GM23248 (cell line): ENCODE measurements at regions not wholly inside any gene's neighbourhood (a gene's known extent, or its start where the extent isn't known, plus 50 kb on each side); places are given as distances from the start of the nearest gene placed in this dataset.

Source experiments
- DNase-seq: peaks from one replicate; pipeline ENCODE4 v3.0.0-alpha.2; 2015
- H2AFZ ChIP-seq: fragments of 200-600 bp; sonication (generic); 2 replicates; pipeline ENCODE4 v1.6.1; 2016; ENCODE audit warnings: antibody characterized with exemption
- H3F3A ChIP-seq: fragments of 200-600 bp; sonication (generic); 2 replicates; pipeline ENCODE4 v1.6.1; 2016; ENCODE audit warnings: mild to moderate bottlenecking, antibody characterized with exemption, mixed run types; ENCODE audit not compliant: insufficient read depth
- H3K27ac ChIP-seq: fragments of 200-600 bp; sonication (generic); 2 replicates; pipeline ENCODE4 v1.5.1; 2016; ENCODE audit warnings: mild to moderate bottlenecking
- H3K27me3 ChIP-seq: fragments of 200-600 bp; sonication (generic); replicated peaks from 2 replicates; pipeline ENCODE4 v1.6.1; 2016; ENCODE audit warnings: mild to moderate bottlenecking; ENCODE audit not compliant: insufficient read depth
- H3K36me3 ChIP-seq: fragments of 200-600 bp; sonication (generic); 2 replicates; pipeline ENCODE4 v1.6.1; 2016; ENCODE audit warnings: low read depth, mild to moderate bottlenecking
- H3K4me1 ChIP-seq: fragments of 200-600 bp; sonication (generic); 2 replicates; pipeline ENCODE4 v1.6.1; 2016; ENCODE audit warnings: mild to moderate bottlenecking; ENCODE audit not compliant: insufficient read depth
- H3K4me2 ChIP-seq: fragments of 200-600 bp; sonication (generic); one replicate; pipeline ENCODE4 v1.6.1; 2016; ENCODE audit warnings: mild to moderate bottlenecking; ENCODE audit not compliant: unreplicated experiment
- H3K4me3 ChIP-seq: fragments of 200-600 bp; sonication (generic); 2 replicates; pipeline ENCODE4 v1.5.1; 2016; ENCODE audit warnings: mild to moderate bottlenecking
- H3K79me2 ChIP-seq: fragments of 200-600 bp; sonication (generic); 2 replicates; pipeline ENCODE4 v1.6.1; 2016; ENCODE audit warnings: mild to moderate bottlenecking; ENCODE audit not compliant: insufficient read depth
- H3K9ac ChIP-seq: fragments of 200-600 bp; sonication (generic); 2 replicates; pipeline ENCODE4 v1.6.1; 2016; ENCODE audit warnings: mild to moderate bottlenecking
- H3K9me2 ChIP-seq: fragments of 200-600 bp; sonication (generic); 2 replicates; pipeline ENCODE4 v1.6.1; 2016; ENCODE audit warnings: mixed run types, mild to moderate bottlenecking, moderate library complexity; ENCODE audit not compliant: insufficient read depth
- H3K9me3 ChIP-seq: fragments of 200-600 bp; sonication (generic); one replicate; pipeline ENCODE4 v1.6.1; 2017; ENCODE audit warnings: low read depth
- H4K20me1 ChIP-seq: fragments of 200-600 bp; sonication (generic); 2 replicates; pipeline ENCODE4 v1.6.0; 2016; ENCODE audit not compliant: insufficient read depth
- EZH2 ChIP-seq: fragments of 200-600 bp; sonication (generic); IDR thresholded peaks from 2 replicates; pipeline ENCODE4 v1.6.1; 2018; ENCODE audit warnings: antibody characterized with exemption, mild to moderate bottlenecking; ENCODE audit not compliant: insufficient read depth, poor library complexity, severe bottlenecking
- EZH2phosphoT487 ChIP-seq: fragments of 200-600 bp; sonication (generic); IDR thresholded peaks from 2 replicates; pipeline ENCODE4 v1.6.1; 2018; ENCODE audit warnings: antibody characterized with exemption, moderate library complexity, mild to moderate bottlenecking, low read depth; ENCODE audit not compliant: insufficient read depth
- WGBS, 2 experiments: methylation state at CpG; one replicate each; pipeline ENCODE4 v1.1.6; 2015 to 2017; ENCODE audit warnings: low lambda C conversion rate in 2 of 2, low coverage in 1 of 2; ENCODE audit errors: missing lambda C conversion rate in 2 of 2; 5-methylcytosine and 5-hydroxymethylcytosine counted together
- in situ Hi-C: fragments of 300-500 bp; cut with MboI; formaldehyde crosslinking; loops from 2 replicates; pipeline ENCODE4 v1.15.0; 2020

DNA sequence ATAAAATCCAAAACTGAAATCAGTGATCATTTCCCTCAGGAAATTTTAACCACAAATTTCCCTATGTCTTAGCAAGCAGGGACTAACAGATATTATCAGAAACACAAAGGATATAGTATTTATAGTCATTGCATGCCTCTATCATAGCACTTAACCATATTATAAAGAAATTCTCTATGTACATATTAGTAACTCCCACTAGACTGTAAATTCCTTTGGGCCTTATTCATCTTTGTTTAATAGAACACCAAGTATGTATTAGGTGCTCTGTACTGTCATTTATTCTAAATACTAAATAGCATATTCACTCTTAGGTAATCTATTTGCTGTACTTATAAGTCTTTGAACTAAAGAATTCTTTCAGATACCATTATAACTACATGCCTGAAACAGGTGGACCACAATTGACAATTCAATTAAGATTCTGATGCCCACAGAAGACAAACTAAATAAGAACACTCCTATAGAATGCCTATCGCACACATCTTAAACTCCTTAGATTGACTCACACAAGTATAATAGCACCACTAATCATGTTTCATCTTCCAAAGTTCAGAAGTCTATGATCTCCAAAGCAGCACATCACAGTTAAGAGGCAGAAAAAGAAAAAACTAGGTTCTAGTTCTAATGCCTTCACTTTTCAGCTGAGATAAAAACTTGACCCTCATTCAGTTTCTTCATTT lies 134.1 kb downstream of the FSCB start:
- Histone ChIP-seq H3K4me1 (no peaks in the 10 kb centered on the region), H4K20me1 (no peaks in the 10 kb centered on the region), H3K27me3 (no peaks in the 10 kb centered on the region), H2AFZ (no peak overlapping the region), H3K9ac (no peak overlapping the region), H3K4me3 (no peak overlapping the region), H3K9me2 (no peaks in the 10 kb centered on the region), H3K4me2 (no peak overlapping the region), H3K36me3 (no peaks in the 10 kb centered on the region), H3K27ac (no peak overlapping the region), H3F3A (no peaks in the 10 kb centered on the region), H3K9me3 (no peaks in the 10 kb centered on the region), H3K79me2 (no peaks in the 10 kb centered on the region)
- TF ChIP-seq EZH2 (no peak), EZH2phosphoT487 (no peak)
- WGBS, 2 experiments, result 68 to 71% methylated on average over 1 of the region's 1 CpG
- in situ Hi-C loops, result no loop called here
- DNase-seq, result no peak

GRCh38 chr14:44372231-44372630 lies 134.9 kb downstream of the FSCB start:
- Histone ChIP-seq H3K9me2 (no peaks in the 10 kb centered on the region), H3K27ac (no peak overlapping the region), H3K4me3 (no peak overlapping the region), H3K36me3 (no peaks in the 10 kb centered on the region), H3K4me1 (no peaks in the 10 kb centered on the region), H3F3A (no peaks in the 10 kb centered on the region), H3K9ac (no peak overlapping the region), H3K27me3 (no peaks in the 10 kb centered on the region), H3K4me2 (no peak overlapping the region), H3K9me3 (no peaks in the 10 kb centered on the region), H3K79me2 (no peaks in the 10 kb centered on the region), H4K20me1 (no peaks in the 10 kb centered on the region), H2AFZ (no peak overlapping the region)
- TF ChIP-seq EZH2 (no peak), EZH2phosphoT487 (no peak)
- no peak for DNase-seq
- in situ Hi-C loops, result no loop called here

DNA sequence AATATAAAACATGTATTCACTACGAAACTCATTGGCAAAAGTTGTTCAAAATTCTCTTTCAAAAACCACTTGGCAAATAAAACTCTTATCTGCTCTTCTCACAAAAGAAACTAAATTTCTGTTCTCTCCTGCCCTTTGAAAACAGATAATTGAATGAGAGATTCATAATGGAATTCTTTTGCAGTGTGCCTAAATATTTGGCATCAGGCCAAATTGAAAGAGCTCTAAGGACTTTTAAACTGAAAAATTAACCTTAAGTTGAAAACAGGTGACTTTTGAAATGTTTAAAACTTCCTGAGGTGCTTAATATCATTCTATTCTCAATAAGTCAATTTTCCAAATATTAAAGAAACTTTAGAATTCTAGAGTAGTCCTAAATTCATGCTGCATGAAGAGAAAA lies 136.4 kb downstream of the FSCB start:
- Histone ChIP-seq H2AFZ (no peak overlapping the region), H4K20me1 (no peaks in the 10 kb centered on the region), H3K36me3 (no peaks in the 10 kb centered on the region), H3K9me2 (no peaks in the 10 kb centered on the region), H3K9ac (no peak overlapping the region), H3K79me2 (no peaks in the 10 kb centered on the region), H3K27me3 (no peaks in the 10 kb centered on the region), H3F3A (no peaks in the 10 kb centered on the region), H3K4me2 (no peak overlapping the region), H3K4me1 (no peaks in the 10 kb centered on the region), H3K9me3 (no peaks in the 10 kb centered on the region), H3K27ac (no peak overlapping the region), H3K4me3 (no peak overlapping the region)
- in situ Hi-C loops, result no loop called here
- WGBS, 2 experiments, result 3 to 5% methylated on average over 1 of the region's 1 CpG
- no peak for DNase-seq
- TF ChIP-seq EZH2 (no peak), EZH2phosphoT487 (no peak)

DNA sequence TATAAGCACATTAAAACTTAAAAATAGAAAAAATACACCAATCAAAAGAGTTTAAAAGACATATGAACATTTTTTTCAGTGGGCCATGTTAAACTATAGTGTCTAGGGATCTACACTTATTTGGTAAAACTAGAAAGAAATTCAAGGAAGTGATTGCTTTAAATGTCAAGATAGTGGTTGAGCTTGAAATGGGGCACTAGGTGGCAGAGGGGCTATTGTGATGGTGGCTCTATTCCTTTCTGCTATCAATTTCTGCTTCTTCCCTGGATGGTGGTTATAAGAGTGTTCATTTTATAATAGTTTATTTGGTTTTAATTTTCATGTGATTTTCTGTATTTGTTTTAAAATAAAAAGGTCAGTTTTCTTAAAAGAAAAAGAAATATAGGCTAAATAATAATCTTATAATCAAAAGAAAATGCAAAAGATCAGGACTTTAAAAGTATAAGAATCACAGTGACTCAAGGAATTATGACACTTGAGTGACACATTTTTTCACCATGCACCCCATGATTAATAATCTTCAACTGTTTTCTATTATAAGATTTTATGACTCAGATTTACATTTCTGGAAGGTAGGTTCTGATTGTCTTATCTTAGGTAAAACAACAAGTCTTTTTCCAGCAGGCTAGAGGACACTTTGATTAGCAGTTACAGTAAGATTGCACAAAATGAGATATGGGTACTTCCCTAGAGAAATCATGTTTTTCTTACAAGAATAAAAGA lies 137.5 kb downstream of the FSCB start:
- no peak overlapping the region for H3K27ac ChIP-seq
- no peaks in the 10 kb centered on the region for H3K79me2 ChIP-seq
- H3K27me3 ChIP-seq, result no peaks in the 10 kb centered on the region
- in situ Hi-C loops, result no loop called here
- no peaks in the 10 kb centered on the region for H3K4me1 ChIP-seq
- DNase-seq, result no peak
- no peak overlapping the region for H3K4me3 ChIP-seq
- H3K36me3 ChIP-seq, result no peaks in the 10 kb centered on the region
- H3F3A ChIP-seq, result no peaks in the 10 kb centered on the region
- H3K9ac ChIP-seq, result no peak overlapping the region
- no peak overlapping the region for H2AFZ ChIP-seq
- no peaks in the 10 kb centered on the region for H3K9me2 ChIP-seq
- H3K4me2 ChIP-seq, result no peak overlapping the region
- H3K9me3 ChIP-seq, result no peaks in the 10 kb centered on the region
- TF ChIP-seq EZH2phosphoT487 (no peak), EZH2 (no peak)
- H4K20me1 ChIP-seq, result no peaks in the 10 kb centered on the region

GRCh38 chr14:44361083-44361482 lies 146.0 kb downstream of the FSCB start:
- no peak overlapping the region for H3K4me2 ChIP-seq
- TF ChIP-seq EZH2phosphoT487 (no peak), EZH2 (no peak)
- no peaks in the 10 kb centered on the region for H3K4me1 ChIP-seq
- no peaks in the 10 kb centered on the region for H3K9me2 ChIP-seq
- H3K9me3 ChIP-seq, result no peaks in the 10 kb centered on the region
- no peaks in the 10 kb centered on the region for H3K79me2 ChIP-seq
- no peaks in the 10 kb centered on the region for H3F3A ChIP-seq
- no peak for DNase-seq
- H3K27ac ChIP-seq, result no peak overlapping the region
- H3K4me3 ChIP-seq, result no peak overlapping the region
- in situ Hi-C loops, result no loop called here
- no peaks in the 10 kb centered on the region for H4K20me1 ChIP-seq
- 11 to 18% methylated on average over 2 of the region's 2 CpGs for WGBS, 2 experiments
- no peaks in the 10 kb centered on the region for H3K27me3 ChIP-seq
- no peak overlapping the region for H3K9ac ChIP-seq
- H3K36me3 ChIP-seq, result no peaks in the 10 kb centered on the region
- H2AFZ ChIP-seq, result no peak overlapping the region
